Lung (tissue), 11 donors: ENCODE measurements at regions not wholly inside any gene's neighbourhood (a gene's known extent, or its start where the extent isn't known, plus 50 kb on each side); places are given as distances from the start of the nearest gene placed in this dataset.

ENCODE experiments used
- ATAC-seq: fragments of 200-7000 bp; cut with Tn5 transposase; one replicate; pipeline ENCODE4 v1.9.1; 2020; ENCODE audit warnings: moderate number of reproducible peaks; ENCODE audit not compliant: insufficient read depth, low FRiP score
- DNase-seq, 3 donors: peaks; one replicate each; pipeline ENCODE4 v3.0.0-alpha.2; 2013 to 2017
- H3K27ac ChIP-seq, 2 donors: one replicate each; pipeline ENCODE4 v1.5.1; 2013; ENCODE audit warnings: mild to moderate bottlenecking in 2 of 2, moderate library complexity in 2 of 2, control low read depth in 1 of 2, inconsistent platforms in 1 of 2, low read depth in 1 of 2, low read length in 1 of 2
- H3K27me3 ChIP-seq, 3 donors: one replicate each; pipeline ENCODE4 v1.5.1; 2013; ENCODE audit warnings: low read length in 2 of 3; ENCODE audit not compliant: control insufficient read depth in 3 of 3, insufficient read depth in 3 of 3
- H3K36me3 ChIP-seq, 4 donors: one replicate each; pipeline ENCODE4 v1.5.1; 2013; ENCODE audit warnings: low read length in 4 of 4, mild to moderate bottlenecking in 1 of 4, moderate library complexity in 1 of 4; ENCODE audit not compliant: control insufficient read depth in 4 of 4, insufficient read depth in 4 of 4
- H3K4me1 ChIP-seq, 5 donors: one replicate each; pipeline ENCODE4 v1.5.1; 2013; ENCODE audit warnings: low read length in 5 of 5, mild to moderate bottlenecking in 2 of 5, moderate library complexity in 1 of 5; ENCODE audit not compliant: control insufficient read depth in 5 of 5, insufficient read depth in 5 of 5
- H3K4me3 ChIP-seq: one replicate; pipeline ENCODE4 v1.5.1; 2013; ENCODE audit warnings: mild to moderate bottlenecking, control low read depth, moderate library complexity
- H3K9ac ChIP-seq, 2 donors: one replicate each; pipeline ENCODE4 v1.5.1; 2013; ENCODE audit warnings: low read length in 2 of 2, control low read depth in 1 of 2; ENCODE audit not compliant: insufficient read depth in 1 of 2
- H3K9me3 ChIP-seq, 4 donors: one replicate each; pipeline ENCODE4 v1.5.1; 2013; ENCODE audit warnings: low read length in 3 of 4, mild to moderate bottlenecking in 1 of 4, moderate library complexity in 1 of 4; ENCODE audit not compliant: control insufficient read depth in 4 of 4, insufficient read depth in 3 of 4
- WGBS, 2 donors: extraction: QIAGEN DNeasy Blood & Tissue Kit; methylation state at CpG; one replicate each; pipeline ENCODE4 v1.1.7; 2013; 5-methylcytosine and 5-hydroxymethylcytosine counted together
- TF ChIP-seq, protein P1 (sequence below): IDR thresholded peaks from 2 replicates; pipeline ENCODE4 v1.5.1; 2012; ENCODE audit warnings: mild to moderate bottlenecking; ENCODE audit errors: control extremely low read depth, extremely low read depth
- donor health status: control.
- donor health status: control.
- donor health status: Bipolar disorder and iron deficiency.
- donor health status: healthy.
- donor health status: DM: yes; HTN: yes; CAD: no.

GRCh38 chr22:47965896-47966295 is 1203.4 kb downstream of the TBC1D22A start:
- Histone ChIP-seq H3K9ac (no peak overlapping the region), H3K27me3 (no peaks in the 10 kb centered on the region), H3K4me1 (no peaks in the 10 kb centered on the region), H3K27ac (no peak overlapping the region), H3K36me3 (no peaks in the 10 kb centered on the region), H3K4me3 (no peak overlapping the region), H3K9me3 (no peaks in the 10 kb centered on the region)
- DNase-seq (no peak), ATAC-seq (no peak)
- WGBS, 2 donors, result 95 to 97% methylated on average over 3 of the region's 3 CpGs
- TF ChIP-seq, protein P1, sequence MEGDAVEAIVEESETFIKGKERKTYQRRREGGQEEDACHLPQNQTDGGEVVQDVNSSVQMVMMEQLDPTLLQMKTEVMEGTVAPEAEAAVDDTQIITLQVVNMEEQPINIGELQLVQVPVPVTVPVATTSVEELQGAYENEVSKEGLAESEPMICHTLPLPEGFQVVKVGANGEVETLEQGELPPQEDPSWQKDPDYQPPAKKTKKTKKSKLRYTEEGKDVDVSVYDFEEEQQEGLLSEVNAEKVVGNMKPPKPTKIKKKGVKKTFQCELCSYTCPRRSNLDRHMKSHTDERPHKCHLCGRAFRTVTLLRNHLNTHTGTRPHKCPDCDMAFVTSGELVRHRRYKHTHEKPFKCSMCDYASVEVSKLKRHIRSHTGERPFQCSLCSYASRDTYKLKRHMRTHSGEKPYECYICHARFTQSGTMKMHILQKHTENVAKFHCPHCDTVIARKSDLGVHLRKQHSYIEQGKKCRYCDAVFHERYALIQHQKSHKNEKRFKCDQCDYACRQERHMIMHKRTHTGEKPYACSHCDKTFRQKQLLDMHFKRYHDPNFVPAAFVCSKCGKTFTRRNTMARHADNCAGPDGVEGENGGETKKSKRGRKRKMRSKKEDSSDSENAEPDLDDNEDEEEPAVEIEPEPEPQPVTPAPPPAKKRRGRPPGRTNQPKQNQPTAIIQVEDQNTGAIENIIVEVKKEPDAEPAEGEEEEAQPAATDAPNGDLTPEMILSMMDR, result no peak

DNA sequence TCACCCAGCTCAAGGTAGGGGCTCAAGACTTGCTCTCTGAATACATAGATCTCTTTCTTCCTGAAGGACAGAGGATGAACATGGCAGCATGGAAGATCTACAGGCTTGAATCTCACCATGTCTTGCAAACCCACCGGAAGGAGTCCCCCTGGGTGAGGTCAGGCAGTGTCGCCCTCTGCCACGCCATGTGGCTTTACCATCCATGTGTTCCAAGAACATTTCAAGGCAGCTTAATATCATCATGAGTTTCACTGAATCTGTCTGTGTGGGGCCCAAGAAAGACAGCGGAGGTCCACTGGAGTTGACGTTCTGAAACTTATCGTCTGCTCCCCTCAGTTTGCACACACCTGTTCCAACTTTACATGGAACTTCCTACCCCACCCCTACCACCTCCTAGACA is 1202.6 kb downstream of the TBC1D22A start:
- TF ChIP-seq, protein P1, result no peak
- H3K27me3 ChIP-seq, result no peaks in the 10 kb centered on the region
- no peak overlapping the region for H3K9ac ChIP-seq
- WGBS, 2 donors, result 94% methylated on average over 6 of the region's 6 CpGs
- no peaks in the 10 kb centered on the region for H3K9me3 ChIP-seq
- ATAC-seq (no peak), DNase-seq (no peak)
- H3K4me3 ChIP-seq, result no peak overlapping the region
- H3K27ac ChIP-seq, result no peak overlapping the region
- no peaks in the 10 kb centered on the region for H3K4me1 ChIP-seq
- no peaks in the 10 kb centered on the region for H3K36me3 ChIP-seq

DNA sequence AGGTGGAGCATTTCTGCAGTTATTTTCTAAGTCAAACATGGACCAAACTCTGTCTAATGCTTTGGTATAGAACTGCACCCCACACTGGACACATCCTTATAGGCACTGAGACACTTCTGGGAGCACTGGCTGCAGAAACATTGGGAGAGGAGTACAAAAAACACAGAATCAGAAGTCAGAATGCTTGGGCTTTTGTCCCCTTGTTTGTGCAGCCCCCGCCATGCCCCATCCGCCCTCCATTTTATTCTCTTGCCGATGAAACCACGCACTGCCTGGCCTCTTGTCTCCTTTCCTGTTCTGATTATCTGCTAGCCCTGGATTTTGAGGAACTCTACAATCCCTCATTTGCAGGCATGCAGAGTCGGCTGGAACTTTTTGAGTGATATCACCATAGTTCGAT is 1201.2 kb downstream of the TBC1D22A start:
- WGBS, 2 donors, result 86 to 87% methylated on average over 6 of the region's 6 CpGs
- DNase-seq (no peak), ATAC-seq (no peak)
- H3K4me3 ChIP-seq, result no peak overlapping the region
- TF ChIP-seq, protein P1, result no peak
- H3K27ac ChIP-seq, result no peak overlapping the region
- H3K9ac ChIP-seq, result no peak overlapping the region
- H3K4me1 ChIP-seq, result no peaks in the 10 kb centered on the region
- no peaks in the 10 kb centered on the region for H3K27me3 ChIP-seq
- H3K9me3 ChIP-seq, result peaks cover 0 to 2% (median 0%) of the 10 kb centered on the region in 4 donors
- no peaks in the 10 kb centered on the region for H3K36me3 ChIP-seq

DNA sequence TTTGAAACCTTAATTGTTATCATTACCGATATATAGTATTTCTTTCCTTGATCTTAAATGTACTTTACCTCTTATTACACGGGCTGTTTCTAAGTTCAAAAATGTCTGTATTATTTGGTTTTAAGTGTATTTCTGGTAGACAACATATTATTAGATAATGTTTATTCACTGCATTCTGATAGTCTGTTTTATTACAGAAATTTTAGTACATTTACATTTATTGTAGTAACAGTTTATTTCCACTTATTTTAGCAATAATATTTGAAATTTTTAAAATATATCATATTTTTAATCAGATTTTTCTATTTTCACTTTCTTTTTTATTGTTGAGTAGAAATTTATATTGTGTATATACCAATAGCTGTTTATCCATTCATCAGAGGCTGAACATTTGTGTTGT is 1195.2 kb downstream of the TBC1D22A start:
- Histone ChIP-seq H3K9me3 (peaks cover 0 to 2% (median 0%) of the 10 kb centered on the region in 4 donors), H3K27ac (no peak overlapping the region), H3K27me3 (no peaks in the 10 kb centered on the region), H3K4me1 (no peaks in the 10 kb centered on the region), H3K4me3 (no peak overlapping the region), H3K9ac (no peak overlapping the region), H3K36me3 (no peaks in the 10 kb centered on the region)
- TF ChIP-seq, protein P1, result no peak
- 91 to 92% methylated on average over 2 of the region's 2 CpGs for WGBS, 2 donors
- ATAC-seq (no peak), DNase-seq (no peak)
